Keratinocyte (primary cell): ENCODE measurements at regions not wholly inside any gene's neighbourhood (a gene's known extent, or its start where the extent isn't known, plus 50 kb on each side); places are given as distances from the start of the nearest gene placed in this dataset.

Experiments
- DNase-seq: peaks from one replicate; pipeline ENCODE4 v3.0.0-alpha.2; 2011; ENCODE audit warnings: low read depth, missing footprints, low spot score
- FAIRE-seq: peaks from 2 replicates; lab custom pipeline; 2011; peaks lifted over from hg19 to GRCh38; lab: Jason Lieb, UNC
- H2AFZ ChIP-seq: 2 replicates; pipeline ENCODE4 v1.6.0; 2012; ENCODE audit warnings: low read length, control low read depth, inconsistent platforms; ENCODE audit not compliant: control insufficient read depth
- H3K27ac ChIP-seq: 2 replicates; pipeline ENCODE4 v1.5.1; 2011; ENCODE audit warnings: low read length; ENCODE audit not compliant: control insufficient read depth, insufficient read depth
- H3K27me3 ChIP-seq: 3 replicates; pipeline ENCODE4 v1.6.0; 2011; ENCODE audit warnings: low read length; ENCODE audit not compliant: control insufficient read depth, insufficient read depth; ENCODE audit errors: extremely low read depth
- H3K36me3 ChIP-seq, 2 experiments: 2 replicates in 1 of 2; 3 replicates in 1 of 2; pipeline ENCODE4 v1.5.1; 2011; ENCODE audit warnings: low read length in 2 of 2, mild to moderate bottlenecking in 1 of 2; ENCODE audit not compliant: control insufficient read depth in 2 of 2, insufficient read depth in 2 of 2; ENCODE audit errors: extremely low read depth in 1 of 2
- H3K4me1 ChIP-seq: 3 replicates; pipeline ENCODE4 v1.5.1; 2011; ENCODE audit warnings: low read length; ENCODE audit not compliant: control insufficient read depth, insufficient read depth; ENCODE audit errors: extremely low read depth
- H3K4me2 ChIP-seq: 3 replicates; pipeline ENCODE4 v1.6.0; 2011; ENCODE audit warnings: low read depth, low read length; ENCODE audit not compliant: control insufficient read depth, insufficient read depth; ENCODE audit errors: extremely low read depth
- H3K4me3 ChIP-seq, 3 experiments: fragments of 200-600 bp in 1 of 3; sonication (generic) in 1 of 3; 2 replicates in 2 of 3; 3 replicates in 1 of 3; pipeline ENCODE4 v1.5.1; 2011 to 2016; ENCODE audit warnings: low read length in 3 of 3, mild to moderate bottlenecking in 3 of 3, control low read depth in 2 of 3, inconsistent platforms in 1 of 3, low read depth in 1 of 3, mixed read lengths in 1 of 3, mixed run types in 1 of 3, moderate library complexity in 1 of 3; ENCODE audit not compliant: control insufficient read depth in 2 of 3, insufficient read depth in 2 of 3; ENCODE audit errors: extremely low read depth in 1 of 3
- H3K79me2 ChIP-seq: 2 replicates; pipeline ENCODE4 v1.6.0; 2012; ENCODE audit warnings: low read length; ENCODE audit not compliant: control insufficient read depth, insufficient read depth
- H3K9ac ChIP-seq: 3 replicates; pipeline ENCODE4 v1.6.0; 2011; ENCODE audit warnings: low read length; ENCODE audit not compliant: control insufficient read depth, insufficient read depth; ENCODE audit errors: extremely low read depth
- H3K9me1 ChIP-seq: 3 replicates; pipeline ENCODE4 v1.6.0; 2011; ENCODE audit warnings: low read length; ENCODE audit not compliant: control insufficient read depth, insufficient read depth; ENCODE audit errors: extremely low read depth
- H3K9me3 ChIP-seq: 2 replicates; pipeline ENCODE4 v1.5.1; 2012; ENCODE audit warnings: low read depth, low read length; ENCODE audit not compliant: control insufficient read depth
- H4K20me1 ChIP-seq: 3 replicates; pipeline ENCODE4 v1.6.0; 2011; ENCODE audit warnings: low read length; ENCODE audit not compliant: control insufficient read depth, insufficient read depth; ENCODE audit errors: extremely low read depth
- CTCF ChIP-seq, 3 experiments: IDR thresholded peaks in 1 of 3; conservative IDR thresholded peaks in 1 of 3; optimal IDR thresholded peaks in 1 of 3; 2 replicates in 2 of 3; 3 replicates in 1 of 3; pipeline versions ENCODE3 to v1.5.1; 2011; ENCODE audit warnings: low read length in 3 of 3, mild to moderate bottlenecking in 3 of 3, moderate library complexity in 2 of 3, control low read depth in 1 of 3, inconsistent platforms in 1 of 3; ENCODE audit not compliant: insufficient read depth in 2 of 3; ENCODE audit errors: extremely low read depth in 1 of 3
- EZH2 ChIP-seq: IDR thresholded peaks from one replicate; pipeline ENCODE4 v1.6.1; 2012; ENCODE audit warnings: inconsistent platforms, mild to moderate bottlenecking, low read length, moderate library complexity
- dilution Hi-C: fragments of 300-500 bp; cut with MboI; formaldehyde crosslinking; loops from one replicate; pipeline ENCODE4 v1.7.0; 2020; ENCODE audit warnings: low sequenced_read_pairs; ENCODE audit not compliant: extremely low pct_ligation_motif_present

- Histone ChIP-seq H3K27me3 (no peaks in the 10 kb centered on the region), H3K4me2 (no peak overlapping the region), H3K9me1 (no peaks in the 10 kb centered on the region), H3K4me1 (no peaks in the 10 kb centered on the region), H3K27ac (no peak overlapping the region), H3K79me2 (no peaks in the 10 kb centered on the region), H3K36me3 (no peaks in the 10 kb centered on the region), H2AFZ (no peak overlapping the region), H3K9me3 (no peaks in the 10 kb centered on the region), H4K20me1 (no peaks in the 10 kb centered on the region), H3K9ac (no peak overlapping the region), H3K4me3 (no peak overlapping the region)
- dilution Hi-C loops = no loop called here
- DNase-seq (no peak), FAIRE-seq (no peak)
- TF ChIP-seq CTCF (optimal IDR thresholded peaks at IDR 0.05 in 1 of 3, IDR thresholded peaks at IDR 0.05 in 1 of 3, conservative IDR thresholded peaks at IDR 0.05 in 1 of 3; ENCODE audit: extremely low read depth in 1 of 3, insufficient read depth in 2 of 3, low read length in 3 of 3) (no peak), EZH2 (no peak)
Measured at GRCh38 chr4:180668732-180669131, 1574.5 kb upstream of the TENM3 start.

- no peaks in the 10 kb centered on the region for H3K79me2 ChIP-seq
- no peak for TF ChIP-seq EZH2
- TF ChIP-seq CTCF (optimal IDR thresholded peaks at IDR 0.05 in 1 of 3, IDR thresholded peaks at IDR 0.05 in 1 of 3, conservative IDR thresholded peaks at IDR 0.05 in 1 of 3; ENCODE audit: extremely low read depth in 1 of 3, insufficient read depth in 2 of 3, low read length in 3 of 3) = no peak
- no peaks in the 10 kb centered on the region for H3K9me3 ChIP-seq
- H2AFZ ChIP-seq = no peak overlapping the region
- H3K4me3 ChIP-seq = no peak overlapping the region
- no peaks in the 10 kb centered on the region for H3K9me1 ChIP-seq
- no peaks in the 10 kb centered on the region for H3K4me1 ChIP-seq
- FAIRE-seq = no peak
- no peaks in the 10 kb centered on the region for H3K36me3 ChIP-seq
- H3K9ac ChIP-seq = no peak overlapping the region
- H3K27me3 ChIP-seq = no peaks in the 10 kb centered on the region
- H4K20me1 ChIP-seq = no peaks in the 10 kb centered on the region
- no peak overlapping the region for H3K4me2 ChIP-seq
- dilution Hi-C loops = no loop called here
- no peak for DNase-seq
- H3K27ac ChIP-seq = no peak overlapping the region
Measured at GRCh38 chr4:180669680-180670079, 1573.5 kb upstream of the TENM3 start.
